GM18517 (cell line): ENCODE measurements at regions not wholly inside any gene's neighbourhood (a gene's known extent, or its start where the extent isn't known, plus 50 kb on each side); places are given as distances from the start of the nearest gene placed in this dataset.
"Not testable (repeated sequence)": the region's sequence is repeated elsewhere in the genome, so short reads cannot be mapped to it uniquely, and the experiment has no call there.

ENCODE experiments used
- ATAC-seq: cut with Tn5 transposase; IDR thresholded peaks from one replicate; pipeline ENCODE4 v1.9.1; 2021; ENCODE audit warnings: mild to moderate bottlenecking, moderate library complexity; ENCODE audit not compliant: unreplicated experiment

- ATAC-seq, result no peak
Observed at GRCh38 chr6:141403827-141404226, 728.9 kb upstream of the GJE1 start.

DNA sequence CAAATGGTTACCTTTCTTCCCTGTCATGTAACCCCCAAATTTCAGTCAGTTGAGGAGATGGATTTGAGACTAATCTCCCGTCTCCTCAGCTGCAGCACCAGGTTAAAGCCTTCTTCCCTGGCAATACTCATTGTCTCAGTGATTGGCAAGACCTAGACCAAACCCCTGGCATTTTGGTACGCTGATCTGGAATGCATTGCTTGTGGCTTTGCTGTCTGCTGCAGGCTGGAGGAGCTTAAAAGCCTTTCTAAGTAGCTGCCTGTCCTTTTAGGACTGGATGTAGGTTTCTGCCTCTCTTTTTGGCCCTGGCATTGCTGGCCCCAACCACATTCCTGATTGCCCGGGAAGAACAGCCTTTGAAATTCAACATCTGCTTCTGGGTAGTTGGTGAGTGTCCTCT, 729.6 kb upstream of the GJE1 start:
- no peak for ATAC-seq

- ATAC-seq, result no peak
Observed at GRCh38 chr6:141402489-141402888, 730.2 kb upstream of the GJE1 start.

DNA sequence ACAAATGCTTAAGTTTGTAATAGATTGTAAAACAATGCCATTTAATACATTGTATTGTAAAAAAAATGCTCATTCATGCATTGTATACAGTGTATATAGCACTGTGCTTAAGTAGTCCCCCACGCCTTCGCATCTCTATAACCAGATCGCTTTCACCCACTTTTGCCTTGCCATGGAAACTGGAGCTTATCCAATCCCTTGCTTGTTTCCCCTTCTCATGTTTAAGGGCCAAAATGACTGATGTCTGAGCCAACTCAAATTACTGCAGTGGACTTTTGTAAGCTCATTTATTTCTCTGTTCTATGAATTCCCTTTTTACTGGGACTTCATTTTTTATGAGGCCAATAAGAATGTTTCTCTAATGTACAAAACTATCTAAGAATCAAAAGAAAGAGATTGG, 730.9 kb upstream of the GJE1 start:
- ATAC-seq, result no peak

DNA sequence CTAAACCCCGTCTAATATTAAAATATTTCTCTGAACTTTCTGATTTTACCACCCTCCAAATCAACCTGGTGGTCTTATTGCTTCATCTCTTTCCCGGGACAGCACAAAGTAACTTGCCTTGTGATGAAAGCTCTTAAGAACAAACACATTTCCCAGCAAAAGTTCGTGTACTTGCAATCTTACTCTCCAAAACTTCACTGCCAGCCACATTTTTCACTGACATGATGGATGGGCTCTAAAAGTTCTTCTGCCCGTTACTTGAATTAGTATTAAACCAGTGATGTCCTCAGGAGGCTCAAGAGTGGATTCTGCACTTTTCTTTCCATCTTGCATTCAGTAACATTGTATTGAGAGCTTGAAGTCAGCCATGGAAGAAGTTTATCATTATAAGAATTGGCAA, 731.6 kb upstream of the GJE1 start:
- ATAC-seq, result no peak

DNA sequence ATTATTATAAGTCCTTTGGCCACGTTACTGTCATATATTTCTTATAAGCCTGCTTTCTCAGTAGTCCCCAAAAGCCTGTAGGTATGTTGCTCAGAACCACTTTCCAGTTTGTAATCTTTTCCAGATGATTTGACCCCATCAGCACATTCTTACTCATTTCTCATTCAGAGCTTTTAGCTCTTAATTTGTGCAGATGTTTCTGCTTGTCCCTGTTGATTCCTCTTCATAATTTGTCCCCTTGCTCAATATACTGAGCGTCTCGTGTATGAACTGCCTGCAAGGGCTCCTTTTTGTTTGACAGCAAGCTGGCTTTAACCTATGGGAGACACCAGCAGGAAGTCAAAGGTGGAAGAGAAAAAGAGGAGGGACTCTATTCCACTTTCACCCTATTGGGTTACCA, 733.8 kb upstream of the GJE1 start:
- no peak for ATAC-seq

DNA sequence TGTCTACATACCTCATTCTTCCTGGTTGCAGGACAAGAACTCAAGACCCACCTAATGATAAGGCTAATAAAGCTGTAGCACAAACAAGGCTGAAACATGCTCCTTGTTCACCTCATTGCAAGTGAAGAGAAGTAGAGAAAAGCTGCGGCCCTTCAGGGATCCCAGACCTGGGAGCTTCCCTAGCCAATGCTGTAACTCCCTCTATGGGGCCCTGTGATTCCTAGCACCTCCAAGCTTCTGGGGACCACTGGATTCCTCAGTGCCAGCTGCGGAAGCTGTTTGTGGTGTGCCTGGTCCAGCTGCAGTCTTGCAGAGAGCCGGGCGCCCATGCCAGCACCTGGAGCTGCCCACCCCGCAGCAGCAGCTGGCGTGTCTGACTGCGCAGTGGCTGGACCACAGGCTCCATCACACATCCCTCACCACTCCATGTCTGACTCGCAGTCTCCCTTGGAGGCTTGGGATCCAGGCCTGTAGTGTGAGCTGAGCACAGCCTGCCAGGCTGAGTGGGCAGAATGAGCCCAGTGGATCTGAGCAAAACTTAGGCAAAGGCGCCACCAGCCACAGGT, 737.2 kb upstream of the GJE1 start:
- ATAC-seq, result no peak

DNA sequence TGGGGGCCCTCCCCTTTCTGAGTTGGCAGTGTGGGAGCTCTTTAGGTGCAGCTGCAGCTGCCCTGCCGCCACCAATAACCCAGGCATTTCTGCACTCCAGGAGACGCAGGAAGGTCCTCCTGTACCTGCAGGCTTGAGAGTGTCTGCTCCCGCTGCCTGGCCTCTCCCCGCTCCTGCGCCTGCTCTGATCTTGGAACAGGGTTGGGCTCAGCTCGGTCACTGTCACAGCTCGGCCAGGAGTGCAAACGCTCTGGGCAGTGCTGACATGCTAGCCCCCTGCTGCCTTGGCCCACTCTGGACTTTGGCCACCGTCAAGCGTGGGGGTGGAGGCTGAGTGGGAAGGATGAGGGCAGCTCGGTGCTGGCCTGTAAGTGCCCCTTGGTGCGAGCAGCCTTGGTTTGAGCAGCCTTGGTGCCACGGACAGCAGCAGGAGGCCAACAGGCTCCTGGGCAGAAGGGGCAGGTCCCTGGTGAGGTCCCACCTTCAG, 738.1 kb upstream of the GJE1 start:
- no peak for ATAC-seq

- no peak for ATAC-seq
Observed at GRCh38 chr6:141394125-141394536, 738.6 kb upstream of the GJE1 start.

DNA sequence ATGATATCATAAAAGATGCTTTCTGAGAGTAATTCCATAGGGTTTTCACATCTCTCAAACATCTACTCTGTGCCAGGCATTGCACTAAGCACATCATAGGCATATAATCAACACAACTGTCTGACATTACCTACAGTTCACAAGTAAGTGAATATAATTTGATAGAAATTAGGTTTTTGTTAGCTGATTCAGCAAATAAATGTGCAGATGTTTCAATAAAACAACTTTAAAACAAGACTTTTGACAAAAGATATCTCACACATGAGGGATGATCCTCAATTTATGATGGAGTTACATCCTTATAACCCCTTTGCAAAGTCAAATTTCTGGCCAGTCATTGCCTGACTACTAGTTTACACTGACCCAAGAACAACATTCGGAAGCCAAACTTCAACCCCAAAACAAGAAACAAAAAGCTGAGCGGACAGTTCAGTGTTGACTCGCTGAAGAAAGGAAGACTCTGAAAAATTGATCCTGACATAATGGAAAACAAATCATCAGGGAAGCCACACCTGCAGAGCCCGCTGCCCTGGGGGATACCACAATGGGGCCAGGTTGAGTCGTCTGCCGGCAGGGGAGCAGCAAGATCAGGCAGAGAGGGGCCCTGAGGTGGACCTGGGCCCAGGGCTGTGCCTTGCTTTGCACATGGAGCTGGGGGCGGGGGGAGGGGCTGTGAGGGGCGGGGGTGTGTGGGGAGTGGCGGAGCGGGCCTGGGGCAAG, 739.2 kb upstream of the GJE1 start:
- no peak for ATAC-seq

DNA sequence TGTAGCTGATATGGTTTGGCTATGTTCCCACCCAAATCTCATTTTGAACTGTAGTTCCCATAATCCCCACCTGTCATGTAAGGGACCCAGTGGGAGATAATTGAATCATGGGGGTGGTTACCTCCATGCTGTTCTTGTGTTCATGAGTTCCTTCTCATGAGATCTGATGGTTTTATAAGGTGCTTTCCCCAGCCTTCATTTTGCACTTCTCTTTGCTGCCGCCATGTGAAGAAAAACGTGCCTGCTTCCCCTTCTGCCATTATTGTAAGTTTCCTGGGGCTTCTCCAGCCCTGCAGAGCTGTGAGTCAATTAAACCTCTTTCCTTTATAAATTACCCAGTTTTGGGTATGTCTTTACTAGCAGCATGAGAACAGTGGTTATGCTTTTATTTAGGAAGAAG, 741.6 kb upstream of the GJE1 start:
- not testable (repeated sequence) for ATAC-seq

DNA sequence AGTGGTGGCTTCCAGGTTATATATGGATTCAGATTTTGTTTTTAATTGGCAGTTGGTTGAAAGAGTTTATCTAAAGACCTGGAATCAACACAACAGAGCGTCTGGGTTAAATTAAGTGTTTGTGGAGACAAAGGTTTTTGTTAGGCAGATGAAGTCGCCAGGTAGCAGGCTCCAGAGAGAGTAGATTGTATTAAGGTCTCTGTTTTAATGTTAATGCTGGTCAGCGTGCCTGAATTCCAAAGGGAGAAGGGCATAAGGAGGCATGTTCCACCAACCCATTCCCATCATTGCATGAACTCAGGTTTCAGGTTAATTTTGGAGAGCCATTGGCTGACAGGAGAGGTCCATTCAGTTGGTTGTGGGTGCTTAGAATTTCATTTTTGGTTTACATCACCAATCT, 744.1 kb upstream of the GJE1 start:
- ATAC-seq, result no peak

- ATAC-seq, result no peak
Observed at GRCh38 chr6:141370438-141370837, 762.3 kb upstream of the GJE1 start.

DNA sequence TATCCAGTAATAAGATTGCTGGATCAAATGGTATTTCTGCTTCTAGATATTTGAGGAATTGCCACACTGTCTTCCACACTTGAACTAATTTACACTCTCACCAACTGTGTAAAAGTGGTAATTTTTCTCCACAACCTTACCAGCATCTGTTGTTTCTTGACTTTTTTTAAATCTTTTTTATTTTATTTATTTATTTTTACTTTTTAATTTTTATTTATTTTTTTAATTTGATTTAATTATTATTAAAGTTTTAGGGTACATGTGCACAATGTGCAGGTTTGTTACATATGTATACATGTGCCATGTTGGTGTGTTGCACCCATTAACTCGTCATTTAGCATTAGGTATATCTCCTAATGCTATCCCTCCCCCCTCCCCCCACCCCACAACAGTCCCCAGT, 765.9 kb upstream of the GJE1 start:
- ATAC-seq, result not testable (repeated sequence)

- ATAC-seq, result no peak
Observed at GRCh38 chr6:141364694-141365093, 768.0 kb upstream of the GJE1 start.

DNA sequence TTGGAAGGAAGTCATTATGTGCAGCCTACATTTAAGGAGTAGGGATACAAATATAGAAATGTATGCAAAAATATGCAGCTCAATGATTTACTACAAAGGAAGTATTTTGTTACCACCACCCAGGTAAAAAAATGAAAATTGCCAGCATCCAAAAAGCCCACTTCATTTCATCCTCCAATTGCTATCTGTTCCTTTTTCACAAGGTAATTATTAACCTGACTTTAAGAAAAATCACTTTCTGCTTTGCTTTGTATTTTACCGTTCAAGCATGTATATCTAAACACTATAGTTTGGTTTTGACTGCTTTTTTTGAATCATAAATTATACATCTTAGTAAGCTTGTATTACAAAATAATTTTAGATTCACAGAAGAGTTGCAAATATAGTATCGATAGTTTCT, 768.5 kb upstream of the GJE1 start:
- no peak for ATAC-seq

DNA sequence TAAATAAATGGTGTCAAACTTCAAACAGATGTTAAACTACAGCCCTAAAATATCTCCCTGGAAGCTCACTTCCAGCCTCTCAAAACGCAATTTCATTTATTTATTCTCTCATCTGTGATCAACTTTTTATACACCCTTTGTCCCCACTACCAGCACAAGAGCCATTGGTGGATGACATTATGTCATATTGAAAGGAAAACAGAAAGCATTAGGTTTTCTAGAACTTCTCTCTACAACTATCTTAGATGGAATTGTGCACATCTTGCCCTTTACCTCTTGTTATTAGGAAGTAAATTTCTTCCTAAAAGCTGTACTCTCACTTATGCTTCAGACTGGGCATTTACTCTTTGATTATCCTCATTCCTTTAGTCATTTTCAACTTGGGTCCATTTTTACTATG, 771.2 kb upstream of the GJE1 start:
- no peak for ATAC-seq

- no peak for ATAC-seq
Observed at GRCh38 chr6:141359953-141360352, 772.8 kb upstream of the GJE1 start.

DNA sequence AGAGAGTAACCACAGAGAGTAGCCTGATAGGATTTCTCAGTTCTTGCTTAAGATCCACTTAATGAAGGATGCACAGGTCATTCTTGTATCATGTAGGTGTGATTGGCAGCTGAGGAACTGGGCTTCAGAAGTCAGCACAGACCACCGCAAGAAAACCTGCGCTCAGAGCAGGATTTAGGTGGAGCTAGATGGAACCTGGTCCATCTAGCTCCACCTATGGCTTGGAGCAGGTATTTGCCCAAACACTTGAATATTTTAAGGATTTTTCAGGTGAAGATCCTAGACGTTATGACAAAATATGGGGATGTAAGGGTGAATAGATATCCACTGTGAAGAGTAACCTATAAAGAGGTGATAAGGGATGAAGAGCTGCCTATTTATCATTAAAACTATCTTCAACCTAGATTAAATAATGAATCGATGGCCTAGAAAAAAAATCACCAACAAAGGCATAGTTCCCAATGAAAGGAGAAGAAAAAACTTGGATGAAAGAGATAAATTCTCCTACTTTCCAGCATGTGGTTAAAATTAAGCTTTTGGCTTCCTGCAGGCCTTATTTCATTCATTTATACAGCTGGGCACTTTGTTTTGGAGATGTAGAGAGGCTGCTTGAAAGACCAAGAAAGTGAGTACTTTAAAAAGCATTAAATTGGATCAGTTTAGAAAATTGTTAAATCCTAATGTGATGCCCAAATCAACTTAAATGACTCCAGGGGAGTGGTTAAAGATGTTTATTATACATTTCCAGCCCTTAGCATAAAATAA, 778.4 kb upstream of the GJE1 start:
- no peak for ATAC-seq

DNA sequence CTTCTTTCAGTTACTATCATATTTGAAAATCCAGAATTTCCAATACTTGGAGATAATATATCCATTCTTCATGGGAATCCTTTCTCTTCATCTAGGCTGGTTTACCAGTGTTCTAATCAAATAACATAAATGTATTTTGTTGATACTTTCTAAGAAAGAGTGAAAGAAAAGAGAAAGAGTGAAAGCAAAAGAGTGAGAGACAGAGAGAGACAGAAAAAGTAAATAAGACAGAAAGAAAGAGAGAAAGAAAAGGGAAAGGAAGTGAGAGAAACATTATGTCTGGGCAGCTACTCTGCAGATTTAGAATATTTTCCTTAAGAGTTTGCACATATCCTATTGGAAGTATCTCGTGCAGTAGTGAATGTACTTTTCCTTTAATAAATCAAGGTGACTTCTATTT, 781.0 kb upstream of the GJE1 start:
- no peak for ATAC-seq

GRCh38 chr6:141349710-141350109, 783.0 kb upstream of the GJE1 start:
- no peak for ATAC-seq

- ATAC-seq, result no peak
Observed at GRCh38 chr6:141347906-141348492, 784.7 kb upstream of the GJE1 start.
